ENCODE measurements at regions not wholly inside any gene's neighbourhood (a gene's known extent, or its start where the extent isn't known, plus 50 kb on each side); places are given as distances from the start of the nearest gene placed in this dataset.

GRCh38 chr2:8171608-8172007 is 510.2 kb upstream of the ID2 start:
- Mint-ChIP-seq H3K4me3 (no peak overlapping the region), H3K9me3 (peaks cover 0 to 2% (median 0%) of the 10 kb centered on the region in 7 donors), H3K27ac (no peak overlapping the region), H3K4me1 (peaks cover 31% of the 10 kb centered on the region), H3K36me3 (peaks cover 2 to 5% of the 10 kb centered on the region in 2 donors), H3K27me3 (ENCODE audit: low read depth in 3 of 3) (no peaks in the 10 kb centered on the region)
- Histone ChIP-seq H3K4me2 (replicated peaks; ENCODE audit: extremely low read depth, low read length, poor library complexity, severe bottlenecking) (no peak overlapping the region), H4K20me1 (ENCODE audit: insufficient read depth, low read length) (no peaks in the 10 kb centered on the region), H3K27me3 (ENCODE audit: control insufficient read depth in 2 of 2, insufficient read depth in 2 of 2, low read length in 2 of 2) (no peaks in the 10 kb centered on the region), H3K79me2 (ENCODE audit: insufficient read depth, low read length) (no peaks in the 10 kb centered on the region), H3K27ac (ENCODE audit: low read depth in 1 of 2, low read length in 2 of 2) (no peak overlapping the region), H3K36me3 (replicated peaks in 1 of 2; ENCODE audit: control insufficient read depth in 1 of 2, insufficient read depth in 2 of 2, low read length in 2 of 2) (no peaks in the 10 kb centered on the region), H3K9ac (ENCODE audit: insufficient read depth, low read length, poor library complexity, severe bottlenecking) (no peak overlapping the region), H3K4me1 (ENCODE audit: control insufficient read depth in 1 of 2, insufficient read depth in 2 of 2, low read length in 2 of 2) (peaks cover 14 to 24% of the 10 kb centered on the region in 2 donors), H2AFZ (ENCODE audit: insufficient read depth, low read depth, low read length, poor library complexity, severe bottlenecking) (no peak overlapping the region), H3K9me3 (replicated peaks in 1 of 2; ENCODE audit: control insufficient read depth in 1 of 2, insufficient read depth in 1 of 2, low read length in 2 of 2) (no peaks in the 10 kb centered on the region), H3K4me3 (replicated peaks in 1 of 3; ENCODE audit: low read depth in 2 of 3, low read length in 3 of 3) (no peak overlapping the region)
- TF ChIP-seq CTCF (IDR thresholded peaks at IDR 0.05) = no peak
- intact Hi-C loops (cut with micrococcal nuclease) = loop anchor here (10.0 kb wide), 3 partner anchors 63 to 513 kb away; partner anchors contain the start of gene ID2 (in 1 of the 2)
- WGBS (ENCODE audit: insufficient coverage) = 88% methylated on average over 1 of the region's 2 CpGs
- DNase-seq = no peak

DNA sequence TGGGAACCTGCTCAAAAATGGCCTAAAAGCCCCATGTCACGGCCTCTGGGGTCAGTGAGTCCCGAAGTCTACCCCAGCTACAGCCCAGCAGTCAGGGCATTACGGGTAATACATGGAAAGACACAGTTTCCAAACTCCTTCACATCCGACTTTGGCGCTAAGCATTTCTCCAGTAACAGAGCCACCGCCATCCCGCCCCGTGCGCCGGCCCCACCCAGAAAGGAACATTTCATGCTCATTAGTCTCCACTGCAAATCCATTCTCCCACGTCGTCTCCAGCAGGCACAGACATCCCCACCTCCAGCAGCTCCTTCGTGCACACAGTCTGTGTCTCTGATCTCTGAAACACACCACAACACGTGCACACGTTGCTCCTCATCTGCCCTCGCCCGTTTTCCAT is 509.2 kb upstream of the ID2 start:
- Histone ChIP-seq H3K9me3 (replicated peaks in 1 of 2; ENCODE audit: control insufficient read depth in 1 of 2, insufficient read depth in 1 of 2, low read length in 2 of 2) (no peaks in the 10 kb centered on the region), H4K20me1 (ENCODE audit: insufficient read depth, low read length) (no peaks in the 10 kb centered on the region), H2AFZ (ENCODE audit: insufficient read depth, low read depth, low read length, poor library complexity, severe bottlenecking) (no peak overlapping the region), H3K79me2 (ENCODE audit: insufficient read depth, low read length) (no peaks in the 10 kb centered on the region), H3K36me3 (replicated peaks in 1 of 2; ENCODE audit: control insufficient read depth in 1 of 2, insufficient read depth in 2 of 2, low read length in 2 of 2) (no peaks in the 10 kb centered on the region), H3K4me2 (replicated peaks; ENCODE audit: extremely low read depth, low read length, poor library complexity, severe bottlenecking) (no peak overlapping the region), H3K9ac (ENCODE audit: insufficient read depth, low read length, poor library complexity, severe bottlenecking) (no peak overlapping the region), H3K27ac (ENCODE audit: low read depth in 1 of 2, low read length in 2 of 2) (no peak overlapping the region), H3K4me1 (ENCODE audit: control insufficient read depth in 1 of 2, insufficient read depth in 2 of 2, low read length in 2 of 2) (peaks cover 20 to 33% of the 10 kb centered on the region in 2 donors), H3K4me3 (replicated peaks in 1 of 3; ENCODE audit: low read depth in 2 of 3, low read length in 3 of 3) (no peak overlapping the region), H3K27me3 (ENCODE audit: control insufficient read depth in 2 of 2, insufficient read depth in 2 of 2, low read length in 2 of 2) (no peaks in the 10 kb centered on the region)
- intact Hi-C loops (cut with micrococcal nuclease) = loop anchor here (10.0 kb wide), 3 partner anchors 62 to 512 kb away; partner anchors contain the start of gene ID2 (in 1 of the 2)
- 96% methylated on average over 17 of the region's 17 CpGs for WGBS (ENCODE audit: insufficient coverage)
- Mint-ChIP-seq H3K27me3 (ENCODE audit: low read depth in 3 of 3) (no peaks in the 10 kb centered on the region), H3K36me3 (peaks cover 2 to 5% of the 10 kb centered on the region in 2 donors), H3K9me3 (peaks cover 0 to 2% (median 0%) of the 10 kb centered on the region in 7 donors), H3K27ac (peak overlapping the region in 1 of 7 donors; percentile 6), H3K4me3 (no peak overlapping the region), H3K4me1 (peaks cover 40% of the 10 kb centered on the region)
- no peak for TF ChIP-seq CTCF (IDR thresholded peaks at IDR 0.05)
- DNase-seq = no peak

Data from CD14-positive monocyte (primary cell).